ENCODE measurements at regions not wholly inside any gene's neighbourhood (a gene's known extent, or its start where the extent isn't known, plus 50 kb on each side); places are given as distances from the start of the nearest gene placed in this dataset.

DNA sequence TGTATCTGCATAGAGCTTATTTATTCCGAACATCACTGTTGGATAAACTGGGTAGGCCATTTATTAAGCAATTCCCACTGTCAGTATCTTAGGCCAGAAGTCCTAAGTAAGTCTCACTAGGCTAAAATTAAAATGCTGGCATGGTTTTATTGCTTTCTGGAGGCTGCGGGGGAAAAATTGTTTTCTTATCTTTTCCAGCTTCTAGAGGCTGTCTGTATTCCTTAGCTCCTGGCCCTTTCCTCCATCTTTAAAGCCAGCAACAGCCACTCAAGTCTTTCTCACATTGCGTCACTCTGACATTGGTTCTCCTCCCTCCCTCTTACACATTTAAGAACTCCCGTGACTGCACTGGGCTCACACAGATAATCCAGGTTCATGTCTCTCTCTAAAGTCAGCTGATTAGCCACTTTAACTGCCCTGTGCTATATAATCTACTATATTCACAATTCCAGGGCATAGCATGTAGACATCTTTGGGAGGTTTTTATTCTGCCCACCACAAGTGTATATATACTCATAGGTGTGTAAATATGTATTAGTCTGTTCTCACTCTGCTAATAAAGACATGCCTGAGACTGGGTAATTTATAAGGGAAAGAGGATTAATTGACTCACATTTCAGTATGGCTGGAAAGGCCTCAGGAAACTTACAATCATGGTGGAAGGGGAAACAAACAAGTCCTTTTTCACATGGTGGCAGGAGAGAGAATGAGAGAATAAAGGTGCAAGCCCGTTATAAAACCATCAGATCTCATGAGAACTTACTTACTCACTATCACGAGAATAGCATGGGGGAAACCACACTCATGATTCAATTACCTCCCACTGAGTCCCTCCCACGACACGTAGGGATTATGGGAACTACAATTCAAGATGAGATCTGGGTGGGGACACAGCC, 113.5 kb upstream of the SLC7A14 start:
- Histone ChIP-seq H3K79me2 (ENCODE audit: insufficient read depth, low read length) (no peaks in the 10 kb centered on the region), H3K27me3 (ENCODE audit: insufficient read depth, low read length) (no peaks in the 10 kb centered on the region), H3K36me3 (ENCODE audit: insufficient read depth, low read length) (no peaks in the 10 kb centered on the region), H3K9me3 (ENCODE audit: low read depth, low read length) (no peaks in the 10 kb centered on the region), H3K4me1 (ENCODE audit: insufficient read depth, low read length) (peaks cover 22% of the 10 kb centered on the region), H2AFZ (ENCODE audit: low read length) (peak overlapping the region; percentile 18), H3K4me2 (ENCODE audit: insufficient read depth, low read length) (no peak overlapping the region), H3K27ac (ENCODE audit: low read depth, low read length) (no peak overlapping the region), H3K4me3 (ENCODE audit: insufficient read depth, low read length) (no peak overlapping the region), H4K20me1 (ENCODE audit: insufficient read depth, low read length) (no peaks in the 10 kb centered on the region)
- TF ChIP-seq, protein P1, sequence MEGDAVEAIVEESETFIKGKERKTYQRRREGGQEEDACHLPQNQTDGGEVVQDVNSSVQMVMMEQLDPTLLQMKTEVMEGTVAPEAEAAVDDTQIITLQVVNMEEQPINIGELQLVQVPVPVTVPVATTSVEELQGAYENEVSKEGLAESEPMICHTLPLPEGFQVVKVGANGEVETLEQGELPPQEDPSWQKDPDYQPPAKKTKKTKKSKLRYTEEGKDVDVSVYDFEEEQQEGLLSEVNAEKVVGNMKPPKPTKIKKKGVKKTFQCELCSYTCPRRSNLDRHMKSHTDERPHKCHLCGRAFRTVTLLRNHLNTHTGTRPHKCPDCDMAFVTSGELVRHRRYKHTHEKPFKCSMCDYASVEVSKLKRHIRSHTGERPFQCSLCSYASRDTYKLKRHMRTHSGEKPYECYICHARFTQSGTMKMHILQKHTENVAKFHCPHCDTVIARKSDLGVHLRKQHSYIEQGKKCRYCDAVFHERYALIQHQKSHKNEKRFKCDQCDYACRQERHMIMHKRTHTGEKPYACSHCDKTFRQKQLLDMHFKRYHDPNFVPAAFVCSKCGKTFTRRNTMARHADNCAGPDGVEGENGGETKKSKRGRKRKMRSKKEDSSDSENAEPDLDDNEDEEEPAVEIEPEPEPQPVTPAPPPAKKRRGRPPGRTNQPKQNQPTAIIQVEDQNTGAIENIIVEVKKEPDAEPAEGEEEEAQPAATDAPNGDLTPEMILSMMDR (IDR thresholded peaks at IDR 0.05; ENCODE audit: extremely low read depth, low read depth, low read length) = no peak
- DNase-seq (ENCODE audit: insufficient read length, low spot score, missing footprints) = no peak

DNA sequence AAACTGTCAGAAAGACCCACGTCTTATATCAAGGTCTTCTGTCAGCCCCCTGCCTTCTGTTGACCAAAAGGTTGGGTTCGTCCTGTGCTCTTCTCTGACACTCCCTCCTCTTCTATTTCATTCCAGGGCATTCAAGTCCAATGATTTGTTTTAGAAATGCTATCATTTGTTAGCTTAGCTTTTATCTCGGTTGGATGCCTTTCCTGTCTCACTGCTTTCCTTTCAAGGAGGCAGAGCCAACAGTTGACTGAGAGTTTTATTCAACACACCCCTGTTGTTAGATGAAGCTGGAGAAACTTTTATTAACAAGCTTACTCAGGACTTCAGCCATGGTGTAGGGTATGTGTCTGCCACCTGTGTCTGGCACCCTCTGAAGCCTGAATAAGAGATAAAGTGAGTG, 112.0 kb upstream of the SLC7A14 start:
- no peak overlapping the region for H3K4me3 ChIP-seq (ENCODE audit: insufficient read depth, low read length)
- no peak for DNase-seq (ENCODE audit: insufficient read length, low spot score, missing footprints)
- no peak overlapping the region for H2AFZ ChIP-seq (ENCODE audit: low read length)
- H3K4me1 ChIP-seq (ENCODE audit: insufficient read depth, low read length) = peaks cover 19% of the 10 kb centered on the region
- no peaks in the 10 kb centered on the region for H4K20me1 ChIP-seq (ENCODE audit: insufficient read depth, low read length)
- H3K79me2 ChIP-seq (ENCODE audit: insufficient read depth, low read length) = no peaks in the 10 kb centered on the region
- TF ChIP-seq, protein P1 (IDR thresholded peaks at IDR 0.05; ENCODE audit: extremely low read depth, low read depth, low read length) = no peak
- H3K27me3 ChIP-seq (ENCODE audit: insufficient read depth, low read length) = no peaks in the 10 kb centered on the region
- no peak overlapping the region for H3K4me2 ChIP-seq (ENCODE audit: insufficient read depth, low read length)
- H3K36me3 ChIP-seq (ENCODE audit: insufficient read depth, low read length) = no peaks in the 10 kb centered on the region
- no peaks in the 10 kb centered on the region for H3K9me3 ChIP-seq (ENCODE audit: low read depth, low read length)
- no peak overlapping the region for H3K27ac ChIP-seq (ENCODE audit: low read depth, low read length)

DNA sequence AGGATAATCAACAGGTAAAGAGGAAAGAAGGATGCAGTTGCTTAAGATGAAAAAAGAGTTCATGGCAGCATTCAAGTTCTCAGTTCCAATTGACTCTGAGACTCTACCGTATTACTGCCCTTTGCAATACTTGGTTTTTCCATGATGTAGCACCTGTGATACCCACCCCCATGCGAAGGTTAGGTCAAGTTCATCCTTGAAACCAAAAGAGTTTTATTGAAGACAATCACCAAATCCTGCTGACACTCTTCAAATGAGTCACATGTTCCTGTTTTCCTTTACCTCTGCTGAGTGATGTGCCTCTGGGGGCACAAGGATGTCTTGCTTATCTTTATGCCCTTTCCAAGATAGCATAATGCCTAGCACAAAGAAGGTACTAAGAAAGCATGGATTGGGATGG, 111.3 kb upstream of the SLC7A14 start:
- H3K27ac ChIP-seq (ENCODE audit: low read depth, low read length) = no peak overlapping the region
- no peaks in the 10 kb centered on the region for H3K36me3 ChIP-seq (ENCODE audit: insufficient read depth, low read length)
- H4K20me1 ChIP-seq (ENCODE audit: insufficient read depth, low read length) = no peaks in the 10 kb centered on the region
- peaks cover 18% of the 10 kb centered on the region for H3K4me1 ChIP-seq (ENCODE audit: insufficient read depth, low read length)
- H2AFZ ChIP-seq (ENCODE audit: low read length) = no peak overlapping the region
- H3K9me3 ChIP-seq (ENCODE audit: low read depth, low read length) = no peaks in the 10 kb centered on the region
- DNase-seq (ENCODE audit: insufficient read length, low spot score, missing footprints) = no peak
- TF ChIP-seq, protein P1 (IDR thresholded peaks at IDR 0.05; ENCODE audit: extremely low read depth, low read depth, low read length) = no peak
- no peaks in the 10 kb centered on the region for H3K79me2 ChIP-seq (ENCODE audit: insufficient read depth, low read length)
- no peak overlapping the region for H3K4me3 ChIP-seq (ENCODE audit: insufficient read depth, low read length)
- H3K4me2 ChIP-seq (ENCODE audit: insufficient read depth, low read length) = no peak overlapping the region
- no peaks in the 10 kb centered on the region for H3K27me3 ChIP-seq (ENCODE audit: insufficient read depth, low read length)

DNA sequence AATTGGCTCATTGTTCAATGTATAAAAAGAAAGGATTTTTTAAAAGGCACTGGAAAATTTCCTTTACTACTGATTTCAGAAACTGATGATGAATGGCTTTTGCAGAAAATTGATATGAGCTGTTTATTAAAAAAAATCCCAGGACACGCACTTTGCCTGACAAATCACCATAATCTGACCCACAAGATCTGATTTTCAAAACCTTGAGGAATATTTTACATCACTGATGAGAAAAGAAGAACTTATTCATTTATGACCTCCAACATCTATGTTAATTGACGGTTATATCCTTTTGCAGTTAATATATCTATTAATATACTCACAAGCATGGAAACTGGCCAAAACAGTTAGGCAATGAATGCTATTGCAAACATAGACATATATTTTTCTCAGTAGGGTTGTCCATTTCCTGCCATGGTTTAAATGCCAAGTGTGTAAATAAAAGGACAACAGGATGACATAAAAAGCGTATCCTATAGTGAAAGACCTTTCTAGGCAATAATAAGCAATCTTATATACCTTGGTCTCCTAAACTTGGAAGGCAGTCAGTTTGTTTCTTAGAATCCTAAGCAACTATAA, 109.7 kb upstream of the SLC7A14 start:
- TF ChIP-seq, protein P1 (IDR thresholded peaks at IDR 0.05; ENCODE audit: extremely low read depth, low read depth, low read length) = no peak

More for the DNA sequence above, 109.7 kb upstream of the SLC7A14 start:
- no peak overlapping the region for H3K4me3 ChIP-seq (ENCODE audit: insufficient read depth, low read length)
- H3K27ac ChIP-seq (ENCODE audit: low read depth, low read length) = no peak overlapping the region
- H3K4me1 ChIP-seq (ENCODE audit: insufficient read depth, low read length) = peaks cover 9% of the 10 kb centered on the region
- H3K9me3 ChIP-seq (ENCODE audit: low read depth, low read length) = no peaks in the 10 kb centered on the region
- no peaks in the 10 kb centered on the region for H3K27me3 ChIP-seq (ENCODE audit: insufficient read depth, low read length)
- no peaks in the 10 kb centered on the region for H3K36me3 ChIP-seq (ENCODE audit: insufficient read depth, low read length)
- no peak overlapping the region for H2AFZ ChIP-seq (ENCODE audit: low read length)
- H3K4me2 ChIP-seq (ENCODE audit: insufficient read depth, low read length) = no peak overlapping the region
- peak; percentile 64 for DNase-seq (ENCODE audit: insufficient read length, low spot score, missing footprints)
- H3K79me2 ChIP-seq (ENCODE audit: insufficient read depth, low read length) = no peaks in the 10 kb centered on the region
- no peaks in the 10 kb centered on the region for H4K20me1 ChIP-seq (ENCODE audit: insufficient read depth, low read length)

All from osteoblast (primary cell).